ENCODE measurements at regions not wholly inside any gene's neighbourhood (a gene's known extent, or its start where the extent isn't known, plus 50 kb on each side); places are given as distances from the start of the nearest gene placed in this dataset.

GRCh38 chr1:195939844-195940243 is 668.4 kb downstream of the KCNT2 start:
- Histone ChIP-seq H3K4me2 (ENCODE audit: insufficient read depth, low read length) (no peak overlapping the region), H4K20me1 (ENCODE audit: insufficient read depth, low read length) (no peaks in the 10 kb centered on the region), H3K36me3 (ENCODE audit: insufficient read depth, low read length) (no peaks in the 10 kb centered on the region), H3K9ac (ENCODE audit: low read depth, low read length) (no peak overlapping the region), H3K27ac (ENCODE audit: low read length) (no peak overlapping the region), H3K9me3 (ENCODE audit: insufficient read depth, low read length, severe bottlenecking) (no peaks in the 10 kb centered on the region), H3K4me3 (ENCODE audit: low read depth in 1 of 2, low read length in 2 of 2) (no peak overlapping the region), H2AFZ (ENCODE audit: low read depth, low read length) (no peak overlapping the region), H3K27me3 (ENCODE audit: insufficient read depth, low read length, poor library complexity) (no peaks in the 10 kb centered on the region), H3K79me2 (ENCODE audit: insufficient read depth, low read length) (no peaks in the 10 kb centered on the region), H3K4me1 (ENCODE audit: insufficient read depth, low read length) (no peaks in the 10 kb centered on the region)
- no peak for TF ChIP-seq EZH2 (IDR thresholded peaks at IDR 0.05; ENCODE audit: borderline replicate concordance, low read depth, low read length, severe bottlenecking)
- no peak for TF ChIP-seq CTCF (IDR thresholded peaks at IDR 0.05; ENCODE audit: borderline replicate concordance, extremely low read depth, low read length, poor library complexity, severe bottlenecking)
- DNase-seq (no peak), ATAC-seq (ENCODE audit: insufficient read depth, low read depth) (no peak)

DNA sequence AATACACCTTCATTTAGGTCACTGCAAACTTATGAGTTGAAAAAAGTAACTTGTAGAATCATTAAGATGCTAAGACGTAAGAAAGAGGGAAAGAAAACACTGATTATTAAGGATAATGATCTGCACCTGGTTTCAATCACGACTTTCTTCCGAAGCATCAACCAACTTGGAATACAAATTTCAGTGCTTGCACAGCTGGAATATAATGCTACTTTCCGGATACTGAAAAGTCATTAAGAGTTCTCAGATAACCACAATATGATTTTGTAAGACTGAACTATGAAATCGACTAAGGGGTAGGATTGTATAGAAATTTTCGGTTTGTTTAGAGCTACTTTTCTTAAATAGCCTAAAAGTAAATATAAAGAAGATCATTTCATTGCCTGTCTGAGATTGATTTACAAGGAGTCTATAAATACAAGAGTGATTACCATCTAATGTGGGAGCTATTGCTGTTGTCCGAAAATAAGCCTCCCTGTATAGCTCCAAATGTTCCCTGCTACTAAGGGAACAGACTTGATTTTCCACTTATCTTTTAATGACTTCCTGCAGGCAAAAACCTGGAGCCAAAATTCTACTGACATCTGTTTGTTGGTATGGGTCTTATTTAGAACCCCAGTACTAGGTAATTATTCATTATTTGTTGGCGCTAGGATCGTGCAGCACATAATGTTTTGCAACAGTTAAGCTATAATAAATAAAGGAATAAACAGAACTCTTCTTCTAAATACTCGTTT is 673.3 kb downstream of the KCNT2 start:
- ATAC-seq (ENCODE audit: insufficient read depth, low read depth) (no peak), DNase-seq (no peak)
- no peaks in the 10 kb centered on the region for H3K36me3 ChIP-seq (ENCODE audit: insufficient read depth, low read length)
- no peaks in the 10 kb centered on the region for H3K27me3 ChIP-seq (ENCODE audit: insufficient read depth, low read length, poor library complexity)
- H3K27ac ChIP-seq (ENCODE audit: low read length) = no peak overlapping the region
- no peaks in the 10 kb centered on the region for H4K20me1 ChIP-seq (ENCODE audit: insufficient read depth, low read length)
- no peak overlapping the region for H3K9ac ChIP-seq (ENCODE audit: low read depth, low read length)
- H3K9me3 ChIP-seq (ENCODE audit: insufficient read depth, low read length, severe bottlenecking) = no peaks in the 10 kb centered on the region
- no peak overlapping the region for H3K4me2 ChIP-seq (ENCODE audit: insufficient read depth, low read length)
- H3K4me1 ChIP-seq (ENCODE audit: insufficient read depth, low read length) = no peaks in the 10 kb centered on the region
- no peak overlapping the region for H2AFZ ChIP-seq (ENCODE audit: low read depth, low read length)
- no peaks in the 10 kb centered on the region for H3K79me2 ChIP-seq (ENCODE audit: insufficient read depth, low read length)
- H3K4me3 ChIP-seq (ENCODE audit: low read depth in 1 of 2, low read length in 2 of 2) = no peak overlapping the region
- TF ChIP-seq CTCF (IDR thresholded peaks at IDR 0.05; ENCODE audit: borderline replicate concordance, extremely low read depth, low read length, poor library complexity, severe bottlenecking) = no peak
- TF ChIP-seq EZH2 (IDR thresholded peaks at IDR 0.05; ENCODE audit: borderline replicate concordance, low read depth, low read length, severe bottlenecking) = no peak

- H3K4me2 ChIP-seq (ENCODE audit: insufficient read depth, low read length) = no peak overlapping the region
- H3K27me3 ChIP-seq (ENCODE audit: insufficient read depth, low read length, poor library complexity) = no peaks in the 10 kb centered on the region
- no peaks in the 10 kb centered on the region for H3K4me1 ChIP-seq (ENCODE audit: insufficient read depth, low read length)
- no peak for DNase-seq
- ATAC-seq (ENCODE audit: insufficient read depth, low read depth) = no peak
- H3K4me3 ChIP-seq (ENCODE audit: low read depth in 1 of 2, low read length in 2 of 2) = no peak overlapping the region
- no peak overlapping the region for H3K27ac ChIP-seq (ENCODE audit: low read length)
- no peak overlapping the region for H2AFZ ChIP-seq (ENCODE audit: low read depth, low read length)
- no peaks in the 10 kb centered on the region for H3K36me3 ChIP-seq (ENCODE audit: insufficient read depth, low read length)
- H3K9ac ChIP-seq (ENCODE audit: low read depth, low read length) = no peak overlapping the region
- TF ChIP-seq EZH2 (IDR thresholded peaks at IDR 0.05; ENCODE audit: borderline replicate concordance, low read depth, low read length, severe bottlenecking) = no peak
- no peak for TF ChIP-seq CTCF (IDR thresholded peaks at IDR 0.05; ENCODE audit: borderline replicate concordance, extremely low read depth, low read length, poor library complexity, severe bottlenecking)
- no peaks in the 10 kb centered on the region for H3K79me2 ChIP-seq (ENCODE audit: insufficient read depth, low read length)
- H3K9me3 ChIP-seq (ENCODE audit: insufficient read depth, low read length, severe bottlenecking) = no peaks in the 10 kb centered on the region
- no peaks in the 10 kb centered on the region for H4K20me1 ChIP-seq (ENCODE audit: insufficient read depth, low read length)
Measured at GRCh38 chr1:195933835-195934234, 674.4 kb downstream of the KCNT2 start.
